DOHH2 (cell line): ENCODE measurements at regions not wholly inside any gene's neighbourhood (a gene's known extent, or its start where the extent isn't known, plus 50 kb on each side); places are given as distances from the start of the nearest gene placed in this dataset.

Experiments used
- EZH2phosphoT487 ChIP-seq: fragments of 200-600 bp; sonication (generic); IDR thresholded peaks from 2 replicates; pipeline ENCODE4 v1.6.1; 2017; ENCODE audit warnings: borderline replicate concordance, mild to moderate bottlenecking, antibody characterized with exemption, low read length, moderate library complexity, mixed read lengths
- TF ChIP-seq, protein P1 (sequence below): fragments of 200-600 bp; sonication (generic); IDR thresholded peaks from one replicate; pipeline ENCODE4 v1.5.1; 2014; ENCODE audit warnings: antibody characterized with exemption, mild to moderate bottlenecking, low read depth, low read length; ENCODE audit not compliant: poor library complexity, severe bottlenecking

DNA sequence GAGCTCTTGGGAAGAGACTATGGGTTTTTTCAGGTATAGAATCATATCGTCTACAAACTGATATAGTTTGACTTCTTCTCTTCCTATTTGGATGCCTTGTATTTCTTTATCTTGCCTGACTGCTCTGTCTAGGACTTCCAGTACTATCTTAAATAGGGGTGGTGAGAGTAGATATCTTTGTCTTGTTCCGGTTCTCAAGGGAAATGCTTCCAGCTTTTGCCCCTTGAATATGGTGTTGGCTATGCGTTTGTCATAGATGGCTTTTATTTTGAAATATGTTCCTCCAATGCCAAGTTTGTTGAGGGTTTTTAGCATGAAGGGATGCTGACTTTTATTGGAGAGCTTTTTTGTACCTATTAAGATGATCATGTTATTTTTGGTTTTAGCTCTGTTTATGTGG is 170.3 kb downstream of the PTGER3 start:
- TF ChIP-seq, protein P1, sequence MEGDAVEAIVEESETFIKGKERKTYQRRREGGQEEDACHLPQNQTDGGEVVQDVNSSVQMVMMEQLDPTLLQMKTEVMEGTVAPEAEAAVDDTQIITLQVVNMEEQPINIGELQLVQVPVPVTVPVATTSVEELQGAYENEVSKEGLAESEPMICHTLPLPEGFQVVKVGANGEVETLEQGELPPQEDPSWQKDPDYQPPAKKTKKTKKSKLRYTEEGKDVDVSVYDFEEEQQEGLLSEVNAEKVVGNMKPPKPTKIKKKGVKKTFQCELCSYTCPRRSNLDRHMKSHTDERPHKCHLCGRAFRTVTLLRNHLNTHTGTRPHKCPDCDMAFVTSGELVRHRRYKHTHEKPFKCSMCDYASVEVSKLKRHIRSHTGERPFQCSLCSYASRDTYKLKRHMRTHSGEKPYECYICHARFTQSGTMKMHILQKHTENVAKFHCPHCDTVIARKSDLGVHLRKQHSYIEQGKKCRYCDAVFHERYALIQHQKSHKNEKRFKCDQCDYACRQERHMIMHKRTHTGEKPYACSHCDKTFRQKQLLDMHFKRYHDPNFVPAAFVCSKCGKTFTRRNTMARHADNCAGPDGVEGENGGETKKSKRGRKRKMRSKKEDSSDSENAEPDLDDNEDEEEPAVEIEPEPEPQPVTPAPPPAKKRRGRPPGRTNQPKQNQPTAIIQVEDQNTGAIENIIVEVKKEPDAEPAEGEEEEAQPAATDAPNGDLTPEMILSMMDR = no peak
- no peak for TF ChIP-seq EZH2phosphoT487
